ENCODE measurements at regions not wholly inside any gene's neighbourhood (a gene's known extent, or its start where the extent isn't known, plus 50 kb on each side); places are given as distances from the start of the nearest gene placed in this dataset.

GRCh38 chr1:55428944-55429931, 214.1 kb upstream of the USP24 start:
- Histone ChIP-seq H3K36me3 (replicated peaks in 1 of 2; ENCODE audit: insufficient read depth in 1 of 2, low read depth in 2 of 2) (no peaks in the 10 kb centered on the region), H3K9me3 (no peaks in the 10 kb centered on the region), H3K27me3 (no peaks in the 10 kb centered on the region), H3K4me3 (no peak overlapping the region), H3K27ac (no peak overlapping the region), H3K4me1 (no peaks in the 10 kb centered on the region)
- WGBS, 2 donors: 42 to 44% methylated on average over 9 of the region's 9 CpGs
- ATAC-seq (peak; percentile 81), DNase-seq (peak; percentile 19 to 57 (median 32))
- intact Hi-C loops (cut with DNase I): no loop called here
- TF ChIP-seq POLR2A (IDR thresholded peaks at IDR 0.05): no peak
- TF ChIP-seq CTCF (IDR thresholded peaks at IDR 0.05): no peak

- H3K9me3 ChIP-seq: no peaks in the 10 kb centered on the region
- no peak overlapping the region for H3K4me3 ChIP-seq
- H3K36me3 ChIP-seq (replicated peaks in 1 of 2; ENCODE audit: insufficient read depth in 1 of 2, low read depth in 2 of 2): no peaks in the 10 kb centered on the region
- intact Hi-C loops (cut with DNase I): no loop called here
- H3K4me1 ChIP-seq: no peaks in the 10 kb centered on the region
- no peak overlapping the region for H3K27ac ChIP-seq
- no peak for ATAC-seq
- no peak for TF ChIP-seq CTCF (IDR thresholded peaks at IDR 0.05)
- no peak for TF ChIP-seq POLR2A (IDR thresholded peaks at IDR 0.05)
- no peak for DNase-seq
- H3K27me3 ChIP-seq: no peaks in the 10 kb centered on the region
- WGBS, 2 donors: 79 to 84% methylated on average over 4 of the region's 4 CpGs
These were observed 213.1 kb upstream of the USP24 start for GRCh38 chr1:55428231-55428630.

GRCh38 chr1:55427606-55428005, 212.4 kb upstream of the USP24 start:
- H3K4me3 ChIP-seq: no peak overlapping the region
- WGBS, 2 donors: 49 to 51% methylated on average over 4 of the region's 4 CpGs
- no peaks in the 10 kb centered on the region for H3K9me3 ChIP-seq
- TF ChIP-seq CTCF (IDR thresholded peaks at IDR 0.05) (no peak), POLR2A (IDR thresholded peaks at IDR 0.05) (no peak)
- H3K4me1 ChIP-seq: no peaks in the 10 kb centered on the region
- ATAC-seq (no peak), DNase-seq (no peak)
- H3K36me3 ChIP-seq (replicated peaks in 1 of 2; ENCODE audit: insufficient read depth in 1 of 2, low read depth in 2 of 2): no peaks in the 10 kb centered on the region
- intact Hi-C loops (cut with DNase I): no loop called here
- H3K27me3 ChIP-seq: no peaks in the 10 kb centered on the region
- no peak overlapping the region for H3K27ac ChIP-seq

- ATAC-seq (no peak), DNase-seq (no peak)
- intact Hi-C loops (cut with DNase I): no loop called here
- no peak overlapping the region for H3K27ac ChIP-seq
- H3K4me1 ChIP-seq: no peaks in the 10 kb centered on the region
- H3K9me3 ChIP-seq: peaks cover 0 to 4% (median 0%) of the 10 kb centered on the region in 3 donors
- WGBS, 2 donors: 35 to 40% methylated on average over 2 of the region's 2 CpGs
- no peak for TF ChIP-seq CTCF (IDR thresholded peaks at IDR 0.05)
- TF ChIP-seq POLR2A (IDR thresholded peaks at IDR 0.05): no peak
- H3K27me3 ChIP-seq: no peaks in the 10 kb centered on the region
- H3K36me3 ChIP-seq (replicated peaks in 1 of 2; ENCODE audit: insufficient read depth in 1 of 2, low read depth in 2 of 2): no peaks in the 10 kb centered on the region
- no peak overlapping the region for H3K4me3 ChIP-seq
These were observed 211.5 kb upstream of the USP24 start for GRCh38 chr1:55426619-55427018.
